HG03196 (cell line): ENCODE measurements at regions not wholly inside any gene's neighbourhood (a gene's known extent, or its start where the extent isn't known, plus 50 kb on each side); places are given as distances from the start of the nearest gene placed in this dataset.
"Not testable (repeated sequence)": the region's sequence is repeated elsewhere in the genome, so short reads cannot be mapped to it uniquely, and the experiment has no call there.

Experiments
- ATAC-seq: cut with Tn5 transposase; IDR thresholded peaks from one replicate; pipeline ENCODE4 v1.9.1; 2021; ENCODE audit not compliant: unreplicated experiment

DNA sequence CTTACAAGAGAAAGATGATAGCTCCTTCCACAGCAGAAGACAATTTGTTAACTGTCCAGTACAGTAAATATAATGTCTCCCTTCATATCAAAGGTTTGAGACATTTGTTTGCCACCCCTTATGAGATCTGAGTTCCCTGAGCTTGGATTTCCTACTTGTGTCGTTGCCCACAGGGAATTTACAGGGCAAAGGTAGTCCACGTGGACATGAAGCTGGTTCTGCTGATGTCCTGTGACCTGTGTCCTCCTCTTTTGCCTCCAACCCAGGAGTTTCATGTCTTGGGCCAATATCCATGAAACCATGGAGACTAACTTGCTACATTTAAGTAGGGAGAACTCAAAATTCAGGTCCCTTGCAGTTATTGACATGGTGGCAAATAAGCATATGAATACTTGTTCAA, 172.2 kb upstream of the KCTD7 start:
- not testable (repeated sequence) for ATAC-seq

DNA sequence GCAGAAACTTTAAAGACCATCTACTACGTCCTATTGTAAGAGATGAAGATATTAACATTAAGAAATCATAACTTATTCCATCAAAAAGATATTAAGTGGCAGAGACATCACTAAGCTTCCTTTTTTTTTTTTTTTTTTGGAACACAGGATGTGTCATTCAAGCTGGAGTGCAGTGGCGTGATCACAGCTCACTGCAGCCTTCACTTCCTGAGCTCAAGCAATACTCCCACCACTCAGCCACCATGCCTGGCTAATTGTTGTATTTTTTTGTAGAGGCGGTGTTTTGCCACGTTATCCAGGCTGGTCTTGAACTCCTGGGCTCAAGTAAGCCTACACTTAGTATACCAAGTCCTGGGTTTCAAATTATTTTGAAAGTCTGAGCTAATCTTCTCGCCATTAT, 169.7 kb upstream of the KCTD7 start:
- not testable (repeated sequence) for ATAC-seq

DNA sequence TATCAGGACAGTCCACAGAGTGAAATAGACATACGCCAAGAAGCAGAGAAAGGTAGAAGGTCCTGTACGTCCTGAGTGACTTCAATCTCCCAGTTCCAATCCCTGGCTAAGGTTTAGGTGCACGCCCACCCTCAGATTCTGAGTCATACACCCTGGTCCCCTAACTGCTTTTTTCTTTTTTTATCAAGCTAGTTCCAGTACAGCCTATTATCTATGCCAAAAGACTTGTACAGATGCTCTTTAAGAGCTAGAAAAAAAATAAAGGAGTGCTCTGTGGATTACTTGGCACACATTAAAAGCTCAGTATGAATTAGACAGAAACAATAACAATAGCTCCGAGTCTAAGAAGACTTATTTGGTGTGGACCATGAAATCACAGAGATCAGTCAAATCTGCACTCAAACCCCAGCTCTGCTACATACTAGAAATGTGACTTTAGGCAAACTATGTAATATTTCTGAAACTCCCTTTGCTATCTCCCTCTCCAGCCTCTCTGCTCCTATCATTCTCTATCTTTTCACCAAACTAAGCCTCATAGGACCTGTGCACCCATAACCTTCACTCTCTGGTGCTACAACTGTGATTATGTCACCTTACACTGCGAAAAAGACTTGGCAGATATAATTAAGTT, 168.8 kb upstream of the KCTD7 start:
- not testable (repeated sequence) for ATAC-seq

DNA sequence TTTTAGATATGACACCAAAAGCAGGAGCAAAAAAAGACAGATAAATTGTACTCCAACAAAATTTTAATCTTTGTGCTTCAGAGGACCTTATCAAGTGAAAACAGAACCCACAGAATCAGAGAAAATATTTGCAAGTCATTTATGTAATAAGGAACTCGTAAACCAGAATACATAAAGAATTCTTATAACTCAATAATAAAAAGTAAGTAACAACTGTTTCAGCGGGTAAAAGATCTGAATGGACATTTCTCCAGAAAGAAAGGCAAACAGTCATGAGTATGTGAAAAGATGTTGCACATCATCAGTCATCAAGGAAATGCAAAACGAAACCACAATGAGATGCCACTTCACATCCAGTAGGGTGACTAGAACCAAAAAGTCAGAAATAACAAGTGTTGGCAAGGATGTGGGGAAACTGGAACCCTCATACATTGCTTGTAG, 167.7 kb upstream of the KCTD7 start:
- no peak for ATAC-seq

DNA sequence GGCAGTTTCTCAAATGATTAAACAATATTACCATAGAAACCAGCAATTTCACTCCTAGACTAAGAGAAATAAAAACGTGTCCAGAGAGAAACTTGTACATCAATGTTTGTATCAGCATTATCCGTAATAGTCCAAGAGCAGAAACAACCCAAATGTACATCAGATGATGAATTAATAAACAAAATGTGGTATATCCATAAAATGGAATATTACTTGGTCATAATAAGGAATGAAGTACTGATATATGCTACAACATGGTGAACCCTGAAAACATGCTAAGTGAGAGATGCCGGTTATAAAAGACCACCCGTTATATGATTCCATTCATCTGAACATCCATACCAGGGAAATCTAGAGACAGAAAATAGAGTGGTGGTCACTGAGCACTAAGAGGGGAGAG, 167.3 kb upstream of the KCTD7 start:
- ATAC-seq: not testable (repeated sequence)

DNA sequence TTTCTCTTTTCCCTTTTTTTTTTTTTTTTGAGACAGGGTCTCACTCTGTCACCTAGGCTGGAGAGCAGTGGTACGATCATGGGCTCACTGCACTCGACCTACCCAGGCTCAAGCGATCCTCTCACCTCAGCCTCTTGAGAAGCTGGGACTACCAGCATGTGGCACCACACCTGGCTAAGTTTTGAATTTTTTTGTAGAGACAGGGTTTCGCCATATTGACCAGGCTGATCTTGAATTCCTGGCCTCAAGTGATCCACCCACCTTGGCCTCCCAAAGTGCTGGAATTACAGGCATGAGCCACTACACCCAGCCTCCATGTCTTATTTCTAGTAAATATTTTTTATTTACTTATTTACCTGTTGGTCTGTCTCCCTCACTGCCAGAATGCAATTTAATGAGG, 165.8 kb upstream of the KCTD7 start:
- ATAC-seq: not testable (repeated sequence)

DNA sequence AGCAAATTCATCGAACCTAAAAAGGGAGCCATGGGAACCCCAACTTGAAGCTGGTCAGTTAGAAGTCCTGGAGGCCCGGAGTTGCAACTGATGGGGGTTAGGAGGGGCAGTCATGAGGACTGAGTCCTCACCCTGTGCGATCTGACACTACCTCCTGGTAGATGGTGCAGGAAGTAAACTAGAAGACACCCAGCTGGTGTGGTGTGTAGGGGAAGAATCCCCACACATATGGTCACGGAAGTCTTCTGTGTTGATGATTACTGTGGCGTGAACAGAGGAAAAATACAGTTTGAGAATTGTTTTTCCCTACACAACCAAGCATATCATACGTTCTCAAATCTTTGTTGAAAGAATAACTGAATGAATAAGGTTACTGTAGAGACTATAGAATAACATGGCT, 164.6 kb upstream of the KCTD7 start:
- ATAC-seq: no peak

DNA sequence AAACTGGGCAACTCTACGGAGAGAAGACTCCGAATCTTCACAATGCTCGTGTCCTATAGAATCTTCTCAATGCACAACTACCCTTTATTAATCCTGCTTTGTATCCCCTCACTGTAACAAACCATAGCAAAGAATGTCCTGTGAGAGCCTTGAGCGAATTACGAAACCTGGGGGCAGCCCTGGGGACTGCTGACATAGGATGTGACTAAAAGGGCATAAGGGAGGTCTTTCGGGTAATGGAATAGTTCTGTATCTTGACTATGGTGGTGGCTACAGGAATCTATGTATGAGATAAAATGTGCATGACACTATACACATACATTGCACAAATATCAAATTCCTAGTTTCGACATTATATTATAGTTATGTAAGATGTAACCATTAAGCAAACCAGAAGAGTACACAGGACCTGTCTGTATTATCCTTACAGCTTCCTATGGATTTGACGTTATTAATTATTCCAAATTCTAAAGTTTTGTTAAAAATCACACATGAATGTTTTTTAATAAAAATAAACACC, 162.5 kb upstream of the KCTD7 start:
- no peak for ATAC-seq

DNA sequence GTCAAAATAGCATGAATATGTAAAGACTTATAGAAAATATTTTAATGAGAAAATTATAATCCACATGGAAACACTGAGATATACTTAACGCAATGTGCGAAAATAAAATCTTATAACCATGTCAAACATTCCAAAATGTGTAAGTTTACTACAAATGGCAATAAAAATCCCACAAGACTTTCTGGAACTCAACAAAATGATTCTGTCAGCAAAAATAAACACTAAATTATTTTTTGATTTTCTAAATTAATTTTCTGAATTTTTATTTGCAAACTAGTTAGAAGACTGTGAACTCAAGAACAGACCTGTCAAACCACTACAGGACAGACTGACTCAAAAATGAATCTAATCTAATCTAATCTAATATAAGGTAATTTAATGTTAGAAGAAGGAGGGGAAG, 160.8 kb upstream of the KCTD7 start:
- no peak for ATAC-seq

DNA sequence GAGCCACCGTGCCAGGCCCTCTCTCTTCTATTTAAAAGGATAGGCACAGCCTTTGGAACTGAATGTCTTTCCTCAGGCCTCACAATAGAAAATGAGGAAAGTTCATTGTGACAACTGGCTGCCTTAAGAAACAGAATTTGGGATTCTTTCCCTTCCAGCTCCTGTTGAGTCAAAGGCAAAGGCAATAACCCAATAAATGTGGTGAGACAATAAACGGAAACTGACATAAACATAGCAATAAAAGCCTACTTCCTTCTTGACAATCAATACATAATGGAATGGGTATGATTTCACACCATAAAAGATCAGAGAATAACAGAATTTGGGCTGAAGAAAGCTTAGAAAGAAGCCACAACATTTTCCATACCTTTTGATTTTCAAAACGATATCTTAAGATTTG, 155.6 kb upstream of the KCTD7 start:
- ATAC-seq: not testable (repeated sequence)

DNA sequence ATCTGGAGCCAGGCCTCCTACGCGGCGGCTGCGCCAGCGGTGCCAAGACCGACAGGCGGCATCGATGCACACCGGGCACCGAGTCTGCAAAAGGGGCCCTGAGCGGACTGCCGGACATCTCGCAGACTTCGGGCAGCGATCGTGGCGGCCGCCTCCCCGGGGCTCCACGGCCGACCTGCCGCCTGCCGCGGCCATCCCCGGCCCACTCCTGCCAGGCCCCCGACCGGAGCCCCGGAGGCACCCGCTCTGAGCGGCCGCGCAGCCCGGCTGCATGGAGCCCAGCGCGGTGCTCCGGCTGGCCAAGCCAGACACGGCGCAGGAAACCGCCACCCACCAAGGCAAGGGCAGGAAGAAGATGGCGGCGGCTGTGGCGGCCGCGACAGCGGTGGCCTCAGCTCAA, 154.2 kb upstream of the KCTD7 start:
- no peak for ATAC-seq

DNA sequence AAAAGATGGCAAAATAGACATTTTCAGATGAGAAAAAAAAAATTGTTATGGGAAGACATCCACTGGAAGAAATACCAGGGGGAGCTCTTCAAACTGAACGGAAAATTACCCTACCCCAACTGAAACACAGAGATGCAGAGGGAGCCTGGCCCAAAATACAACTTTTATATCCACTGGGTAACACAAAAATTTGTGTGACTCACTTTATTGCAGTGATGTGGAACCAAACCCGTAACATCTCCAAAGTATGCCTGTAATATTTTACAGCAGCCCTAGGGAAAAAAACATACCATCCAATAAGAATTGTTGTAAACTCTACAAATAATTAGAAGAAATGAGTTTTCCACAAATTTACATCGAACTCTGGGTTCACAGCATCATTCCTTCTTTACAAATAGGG, 152.6 kb upstream of the KCTD7 start:
- not testable (repeated sequence) for ATAC-seq

DNA sequence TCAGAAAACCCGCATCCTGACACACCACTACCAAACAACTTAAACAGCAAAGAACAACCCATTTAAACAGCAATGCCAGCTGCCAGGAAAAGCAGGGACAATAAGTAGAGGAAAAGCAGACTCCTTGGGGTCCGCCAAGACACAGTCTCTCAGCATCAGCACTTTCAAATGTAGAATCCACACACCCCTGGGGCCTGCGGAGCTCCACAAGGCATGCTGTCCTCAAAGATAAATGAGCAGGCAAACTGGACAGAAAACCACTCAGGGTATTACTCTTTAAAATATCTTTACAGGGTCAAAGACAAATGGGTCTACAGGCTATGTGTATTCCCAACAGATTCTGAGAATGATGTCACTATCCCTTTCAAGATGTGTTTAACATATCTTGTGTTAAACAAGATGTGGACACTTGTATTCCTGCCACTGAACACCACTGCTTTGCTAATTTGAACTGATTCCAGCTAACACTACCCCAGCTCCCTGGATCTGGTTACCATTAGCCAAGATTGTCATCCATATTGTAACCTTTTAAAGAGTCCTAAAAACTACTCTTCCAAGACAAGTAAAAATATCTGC, 150.8 kb upstream of the KCTD7 start:
- ATAC-seq: not testable (repeated sequence)

DNA sequence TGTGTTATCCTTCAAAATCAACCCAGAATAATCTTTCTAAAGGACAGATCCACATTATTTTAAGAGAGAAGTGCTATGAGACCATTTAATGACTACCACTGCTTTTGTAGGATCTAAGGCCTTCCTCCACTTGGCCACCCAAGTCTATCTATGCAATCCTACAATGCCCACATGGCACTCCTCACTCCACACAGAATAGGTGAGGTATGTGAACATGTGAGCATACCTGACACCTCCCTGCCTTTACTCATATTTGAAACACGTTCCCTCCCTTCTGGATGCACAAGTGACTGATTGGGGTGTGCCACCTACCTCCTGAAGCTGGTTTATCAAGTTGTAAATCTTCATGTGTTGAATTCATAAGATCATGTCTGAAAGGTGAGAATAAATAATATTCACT, 147.5 kb upstream of the KCTD7 start:
- not testable (repeated sequence) for ATAC-seq

DNA sequence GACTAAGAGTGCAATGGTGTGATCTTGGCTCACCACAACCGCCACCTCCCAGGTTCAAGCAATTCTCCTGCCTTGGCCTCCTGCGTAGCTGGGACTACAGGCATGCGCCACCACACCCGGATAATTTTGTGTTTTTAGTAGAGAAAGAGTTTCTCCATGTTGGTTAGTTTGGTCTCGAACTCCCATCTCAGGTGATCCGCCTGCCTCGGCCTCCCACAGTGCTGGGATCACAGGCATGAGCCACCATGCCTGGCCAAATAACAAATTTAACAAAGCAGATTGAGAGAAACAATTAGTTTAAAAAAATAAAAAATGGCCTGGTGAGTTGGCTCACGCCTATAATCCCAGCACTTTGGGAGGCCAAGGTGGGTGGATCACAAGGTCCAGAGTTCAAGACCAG, 139.6 kb upstream of the KCTD7 start:
- ATAC-seq: not testable (repeated sequence)

DNA sequence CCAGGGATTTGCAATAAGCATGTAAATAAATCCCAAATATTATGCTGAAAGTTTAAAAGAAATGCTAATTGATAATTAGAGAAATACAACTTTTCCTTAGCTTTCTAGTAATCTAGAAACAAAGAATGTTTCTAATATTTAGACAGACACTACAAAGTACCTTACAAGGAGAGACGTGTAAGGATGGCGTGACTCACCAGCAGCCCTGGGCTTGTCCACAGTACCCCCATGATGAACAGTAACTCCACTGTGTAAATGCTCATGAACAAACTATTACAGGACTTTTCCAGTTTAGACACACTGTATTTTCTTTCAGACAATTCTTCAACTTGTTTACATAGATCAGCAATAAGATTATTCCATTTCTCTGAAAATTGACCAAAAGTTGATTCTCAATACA, 138.9 kb upstream of the KCTD7 start:
- not testable (repeated sequence) for ATAC-seq

DNA sequence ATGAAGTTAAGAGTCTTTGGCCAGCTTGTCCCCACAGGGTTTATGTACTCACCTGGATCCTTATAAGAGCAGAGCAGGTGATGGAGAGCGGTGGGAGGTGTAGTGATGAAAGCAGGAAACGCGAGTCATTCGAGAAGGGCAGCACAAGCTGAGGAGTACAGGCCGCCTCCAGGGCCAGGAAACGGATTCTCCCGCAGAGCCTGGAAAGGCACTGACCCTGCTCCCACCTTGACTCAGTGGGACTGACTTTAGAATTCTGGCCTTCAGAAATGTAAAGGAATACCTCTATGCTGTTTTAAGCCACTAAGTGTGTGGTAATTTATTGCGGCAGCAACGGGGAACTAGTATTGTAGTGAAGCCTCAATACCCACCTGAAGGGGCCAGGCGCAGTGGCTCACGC, 137.7 kb upstream of the KCTD7 start:
- not testable (repeated sequence) for ATAC-seq

DNA sequence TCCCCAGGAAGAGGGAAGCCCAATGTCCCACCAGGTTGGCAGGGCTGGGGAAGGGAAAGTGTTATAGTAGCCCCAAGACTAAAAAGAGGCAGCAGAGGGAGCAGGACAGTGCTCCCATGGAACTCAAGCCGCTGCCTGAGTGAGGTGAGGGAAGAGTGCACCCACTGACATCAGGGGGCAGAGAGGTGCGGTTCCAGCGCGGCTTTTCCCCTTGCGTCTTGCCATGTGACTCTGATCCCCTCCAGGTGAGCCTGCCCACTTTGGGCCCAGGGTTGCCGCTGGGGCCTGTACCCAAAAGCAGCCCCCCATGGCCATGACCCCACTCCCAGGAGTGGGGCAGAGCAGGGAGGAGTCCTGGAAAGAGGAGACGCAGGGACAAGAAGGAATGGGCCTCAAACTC, 136.3 kb upstream of the KCTD7 start:
- not testable (repeated sequence) for ATAC-seq

DNA sequence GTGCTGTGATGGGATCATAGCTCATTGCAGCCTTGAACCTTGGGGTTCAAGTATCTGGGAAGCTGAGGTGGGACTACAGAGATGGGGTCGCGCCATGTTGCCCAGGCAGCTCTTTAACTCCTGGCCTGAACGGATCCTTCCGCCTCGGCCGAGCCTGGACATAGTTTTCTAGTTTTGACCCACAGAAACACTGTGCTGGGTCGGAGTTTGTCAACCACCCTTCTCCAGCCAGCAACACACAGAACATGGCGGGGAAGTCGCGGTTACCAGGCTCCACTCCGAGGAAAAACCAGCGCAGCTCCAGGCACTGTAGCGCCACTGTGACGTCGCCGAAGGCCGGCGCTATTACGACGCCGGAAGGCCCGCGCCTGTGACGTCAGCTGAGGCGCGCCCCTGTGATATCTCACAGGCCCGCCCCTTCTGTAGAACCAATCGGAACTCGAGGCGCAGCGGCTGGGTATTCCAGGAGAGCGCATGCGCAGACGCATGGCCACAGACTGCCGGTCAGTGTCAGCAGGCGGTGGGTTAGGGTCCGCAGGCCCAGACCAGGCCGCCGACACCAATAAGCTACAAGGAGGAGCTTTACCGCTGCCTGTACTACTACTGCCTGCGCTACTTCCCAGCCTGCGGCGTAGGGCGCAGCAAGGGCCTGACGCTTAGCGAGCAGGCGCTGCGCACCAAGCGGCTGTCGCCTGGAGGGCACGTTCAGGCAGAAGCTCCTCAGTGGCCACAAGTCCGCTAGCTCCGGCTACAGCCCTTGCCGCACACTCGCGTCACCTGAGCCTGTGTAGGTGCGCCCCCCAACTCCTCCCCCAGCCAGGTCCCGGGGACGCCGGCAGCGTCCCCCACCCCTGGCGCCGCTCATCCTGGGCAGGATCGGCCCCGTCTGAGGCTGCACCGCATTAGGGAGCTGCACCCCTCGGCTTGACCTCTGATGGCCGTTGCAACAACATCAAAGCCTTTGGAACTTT, 135.2 kb upstream of the KCTD7 start:
- peak; percentile 97 for ATAC-seq

DNA sequence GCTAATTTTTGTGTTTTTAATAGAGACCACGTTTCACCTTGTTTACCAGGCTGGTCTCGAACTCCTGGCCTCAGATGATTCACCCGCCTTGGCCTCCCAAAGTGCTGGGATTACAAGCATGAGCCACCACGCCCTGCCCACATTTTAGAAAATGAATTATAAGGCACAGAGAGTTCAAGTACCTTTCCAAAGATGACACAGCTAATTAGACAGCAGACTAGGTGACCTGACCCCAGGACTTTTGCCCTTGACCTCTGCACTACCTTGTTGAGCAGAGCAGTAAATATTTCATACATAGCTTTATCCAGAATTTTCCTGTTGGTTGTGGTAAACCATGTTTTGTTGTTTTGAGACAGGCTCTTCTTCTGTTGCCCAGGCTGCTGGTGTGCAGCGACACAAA, 131.3 kb upstream of the KCTD7 start:
- ATAC-seq: no peak

DNA sequence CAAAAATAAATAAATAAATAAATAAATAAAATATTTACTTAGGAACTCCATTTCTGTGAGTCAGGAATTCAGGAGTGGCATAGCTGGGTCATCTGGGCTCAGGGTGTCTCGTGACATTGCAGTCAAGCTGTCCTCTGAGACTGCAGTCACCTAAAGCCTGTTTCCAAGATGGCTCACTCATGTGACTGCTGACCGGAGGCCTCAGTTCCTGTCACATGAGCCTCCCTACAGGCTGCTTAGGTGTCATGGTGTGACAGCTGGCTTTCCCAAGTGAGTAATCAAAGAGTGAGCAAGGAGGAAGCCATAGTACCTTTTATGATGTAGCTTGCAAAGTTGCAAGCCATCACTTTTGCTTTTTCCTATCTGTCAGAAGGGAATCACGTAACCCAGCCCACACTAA, 128.6 kb upstream of the KCTD7 start:
- no peak for ATAC-seq
